Neural cell (in vitro differentiated cells): ENCODE measurements at regions not wholly inside any gene's neighbourhood (a gene's known extent, or its start where the extent isn't known, plus 50 kb on each side); places are given as distances from the start of the nearest gene placed in this dataset.

Source experiments
- H2AFZ ChIP-seq: fragments of 200-600, 300-800 bp; sonication (generic), shearing (Covaris generic); 2 replicates; pipeline ENCODE4 v1.6.0; 2014; ENCODE audit warnings: low read depth, mild to moderate bottlenecking, antibody characterized with exemption, low read length, moderate library complexity
- H3F3A ChIP-seq: fragments of 200-600 bp; shearing (Covaris generic); 2 replicates; pipeline ENCODE4 v1.6.1; 2016; ENCODE audit warnings: mild to moderate bottlenecking, moderate library complexity, mixed read lengths, antibody characterized with exemption, low read length; ENCODE audit not compliant: insufficient read depth, poor library complexity, severe bottlenecking
- H3K27ac ChIP-seq: fragments of 200-600, 300-800 bp; sonication (generic), shearing (Covaris generic); 2 replicates; pipeline ENCODE4 v1.5.1; 2014; ENCODE audit warnings: mild to moderate bottlenecking, low read length, moderate library complexity
- H3K27me3 ChIP-seq: fragments of 300-800, 200-600 bp; sonication (generic), shearing (Covaris generic); 2 replicates; pipeline ENCODE4 v1.6.0; 2014; ENCODE audit warnings: mild to moderate bottlenecking, low read depth, low read length, moderate library complexity; ENCODE audit not compliant: insufficient read depth
- H3K36me3 ChIP-seq: fragments of 300-800, 200-600 bp; sonication (generic), shearing (Covaris generic); 2 replicates; pipeline ENCODE4 v1.5.1; 2014; ENCODE audit warnings: mild to moderate bottlenecking, antibody characterized with exemption, low read length, moderate library complexity; ENCODE audit not compliant: insufficient read depth
- H3K4me2 ChIP-seq: fragments of 300-800, 200-600 bp; sonication (generic), shearing (Covaris generic); 2 replicates; pipeline ENCODE4 v1.6.0; 2014; ENCODE audit warnings: mild to moderate bottlenecking, low read length
- H3K4me3 ChIP-seq: fragments of 300-800, 200-600 bp; sonication (generic), shearing (Covaris generic); 2 replicates; pipeline ENCODE4 v1.5.1; 2014; ENCODE audit warnings: mild to moderate bottlenecking, low read length, moderate library complexity
- H3K79me2 ChIP-seq: fragments of 200-600 bp; shearing (Covaris generic); replicated peaks from 2 replicates; pipeline ENCODE4 v1.6.0; 2014; ENCODE audit warnings: mild to moderate bottlenecking, low read length, moderate library complexity; ENCODE audit not compliant: insufficient read depth
- H3K9ac ChIP-seq: fragments of 300-800, 200-600 bp; sonication (generic), shearing (Covaris generic); 2 replicates; pipeline ENCODE4 v1.6.1; 2016; ENCODE audit warnings: mild to moderate bottlenecking, low read length, mixed read lengths
- H3K9me2 ChIP-seq: fragments of 200-600 bp; shearing (Covaris generic); 2 replicates; pipeline ENCODE4 v1.6.1; 2016; ENCODE audit warnings: mild to moderate bottlenecking, low read length, mixed read lengths; ENCODE audit not compliant: insufficient read depth
- H3K9me3 ChIP-seq: fragments of 200-600, 300-800 bp; sonication (generic), shearing (Covaris generic); 2 replicates; pipeline ENCODE4 v1.6.1; 2016; ENCODE audit warnings: mild to moderate bottlenecking, mixed run types, low read length, moderate library complexity, mixed read lengths
- H4K20me1 ChIP-seq: fragments of 200-600 bp; shearing (Covaris generic); 2 replicates; pipeline ENCODE4 v1.6.1; 2016; ENCODE audit warnings: mild to moderate bottlenecking, mixed run types; ENCODE audit not compliant: insufficient read depth
- EP300 ChIP-seq: fragments of 450-650 bp; conservative IDR thresholded peaks from 2 replicates; pipeline ENCODE4 v1.6.1; 2014; ENCODE audit warnings: antibody characterized with exemption, mild to moderate bottlenecking, moderate library complexity; ENCODE audit not compliant: poor library complexity, severe bottlenecking
- EZH2 ChIP-seq: fragments of 200-600, 300-800 bp; shearing (Covaris generic), sonication (generic); IDR thresholded peaks from 2 replicates; pipeline ENCODE4 v1.6.1; 2014; ENCODE audit warnings: antibody characterized with exemption, low read length, borderline replicate concordance, mild to moderate bottlenecking; ENCODE audit not compliant: insufficient read depth, poor library complexity, severe bottlenecking
- MXI1 ChIP-seq: fragments of 450-650 bp; conservative IDR thresholded peaks from 2 replicates; pipeline ENCODE4 v1.6.1; 2014; ENCODE audit warnings: antibody characterized with exemption, mild to moderate bottlenecking; ENCODE audit not compliant: poor library complexity, severe bottlenecking
- POLR2AphosphoS5 ChIP-seq: IDR thresholded peaks from 2 replicates; pipeline ENCODE4 v1.6.1; 2012
- RAD21 ChIP-seq: fragments of 450-650 bp; conservative IDR thresholded peaks from 2 replicates; pipeline ENCODE4 v1.6.1; 2014; ENCODE audit warnings: antibody characterized with exemption, mild to moderate bottlenecking, moderate library complexity
- SMC3 ChIP-seq: fragments of 450-650 bp; conservative IDR thresholded peaks from 2 replicates; pipeline ENCODE4 v1.6.1; 2014; ENCODE audit warnings: antibody characterized with exemption, mild to moderate bottlenecking, moderate library complexity; ENCODE audit not compliant: poor library complexity
- TAF1 ChIP-seq: IDR thresholded peaks from 2 replicates; pipeline ENCODE4 v1.6.1; 2012; ENCODE audit warnings: low read depth
- TF ChIP-seq, protein P1 (sequence below): IDR thresholded peaks from 2 replicates; pipeline ENCODE4 v1.6.1; 2012; ENCODE audit warnings: borderline replicate concordance
- TF ChIP-seq, protein P2 (sequence below): fragments of 450-650 bp; IDR thresholded peaks from 2 replicates; pipeline ENCODE4 v1.5.1; 2014; ENCODE audit warnings: antibody characterized with exemption, mild to moderate bottlenecking, moderate library complexity; ENCODE audit not compliant: poor library complexity, severe bottlenecking

DNA sequence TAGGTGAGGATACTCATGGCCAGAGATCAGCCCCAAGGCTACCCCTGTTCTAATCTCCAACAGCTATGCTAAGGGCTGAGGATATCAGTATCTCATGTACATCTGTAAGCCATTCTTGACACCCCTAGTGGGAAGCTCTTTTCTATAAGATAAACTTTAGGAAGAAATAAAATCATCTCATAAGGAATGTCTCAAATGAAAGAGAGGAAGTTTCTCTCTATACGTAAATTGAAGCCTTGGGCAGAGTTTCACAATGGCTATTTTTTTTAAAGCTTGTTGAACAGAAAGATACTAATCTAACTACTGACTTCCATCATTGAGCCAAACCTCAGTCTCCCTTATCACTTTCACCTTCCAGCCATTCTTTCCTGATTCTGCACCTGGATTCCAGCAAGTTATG lies 405.7 kb downstream of the PRR16 start:
- Histone ChIP-seq H3K4me3 (no peak overlapping the region), H3K79me2 (no peaks in the 10 kb centered on the region), H3K9me3 (no peaks in the 10 kb centered on the region), H3K4me2 (no peak overlapping the region), H4K20me1 (no peaks in the 10 kb centered on the region), H3K27ac (no peak overlapping the region), H3K9me2 (no peaks in the 10 kb centered on the region), H3K9ac (no peak overlapping the region), H3K36me3 (no peaks in the 10 kb centered on the region), H3F3A (no peaks in the 10 kb centered on the region), H2AFZ (no peak overlapping the region), H3K27me3 (no peaks in the 10 kb centered on the region)
- TF ChIP-seq EP300 = no peak
- TF ChIP-seq RAD21 = no peak
- no peak for TF ChIP-seq MXI1
- TF ChIP-seq, protein P1, sequence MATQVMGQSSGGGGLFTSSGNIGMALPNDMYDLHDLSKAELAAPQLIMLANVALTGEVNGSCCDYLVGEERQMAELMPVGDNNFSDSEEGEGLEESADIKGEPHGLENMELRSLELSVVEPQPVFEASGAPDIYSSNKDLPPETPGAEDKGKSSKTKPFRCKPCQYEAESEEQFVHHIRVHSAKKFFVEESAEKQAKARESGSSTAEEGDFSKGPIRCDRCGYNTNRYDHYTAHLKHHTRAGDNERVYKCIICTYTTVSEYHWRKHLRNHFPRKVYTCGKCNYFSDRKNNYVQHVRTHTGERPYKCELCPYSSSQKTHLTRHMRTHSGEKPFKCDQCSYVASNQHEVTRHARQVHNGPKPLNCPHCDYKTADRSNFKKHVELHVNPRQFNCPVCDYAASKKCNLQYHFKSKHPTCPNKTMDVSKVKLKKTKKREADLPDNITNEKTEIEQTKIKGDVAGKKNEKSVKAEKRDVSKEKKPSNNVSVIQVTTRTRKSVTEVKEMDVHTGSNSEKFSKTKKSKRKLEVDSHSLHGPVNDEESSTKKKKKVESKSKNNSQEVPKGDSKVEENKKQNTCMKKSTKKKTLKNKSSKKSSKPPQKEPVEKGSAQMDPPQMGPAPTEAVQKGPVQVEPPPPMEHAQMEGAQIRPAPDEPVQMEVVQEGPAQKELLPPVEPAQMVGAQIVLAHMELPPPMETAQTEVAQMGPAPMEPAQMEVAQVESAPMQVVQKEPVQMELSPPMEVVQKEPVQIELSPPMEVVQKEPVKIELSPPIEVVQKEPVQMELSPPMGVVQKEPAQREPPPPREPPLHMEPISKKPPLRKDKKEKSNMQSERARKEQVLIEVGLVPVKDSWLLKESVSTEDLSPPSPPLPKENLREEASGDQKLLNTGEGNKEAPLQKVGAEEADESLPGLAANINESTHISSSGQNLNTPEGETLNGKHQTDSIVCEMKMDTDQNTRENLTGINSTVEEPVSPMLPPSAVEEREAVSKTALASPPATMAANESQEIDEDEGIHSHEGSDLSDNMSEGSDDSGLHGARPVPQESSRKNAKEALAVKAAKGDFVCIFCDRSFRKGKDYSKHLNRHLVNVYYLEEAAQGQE = no peak
- TF ChIP-seq SMC3 = no peak
- no peak for TF ChIP-seq POLR2AphosphoS5
- no peak for TF ChIP-seq EZH2
- TF ChIP-seq, protein P2, sequence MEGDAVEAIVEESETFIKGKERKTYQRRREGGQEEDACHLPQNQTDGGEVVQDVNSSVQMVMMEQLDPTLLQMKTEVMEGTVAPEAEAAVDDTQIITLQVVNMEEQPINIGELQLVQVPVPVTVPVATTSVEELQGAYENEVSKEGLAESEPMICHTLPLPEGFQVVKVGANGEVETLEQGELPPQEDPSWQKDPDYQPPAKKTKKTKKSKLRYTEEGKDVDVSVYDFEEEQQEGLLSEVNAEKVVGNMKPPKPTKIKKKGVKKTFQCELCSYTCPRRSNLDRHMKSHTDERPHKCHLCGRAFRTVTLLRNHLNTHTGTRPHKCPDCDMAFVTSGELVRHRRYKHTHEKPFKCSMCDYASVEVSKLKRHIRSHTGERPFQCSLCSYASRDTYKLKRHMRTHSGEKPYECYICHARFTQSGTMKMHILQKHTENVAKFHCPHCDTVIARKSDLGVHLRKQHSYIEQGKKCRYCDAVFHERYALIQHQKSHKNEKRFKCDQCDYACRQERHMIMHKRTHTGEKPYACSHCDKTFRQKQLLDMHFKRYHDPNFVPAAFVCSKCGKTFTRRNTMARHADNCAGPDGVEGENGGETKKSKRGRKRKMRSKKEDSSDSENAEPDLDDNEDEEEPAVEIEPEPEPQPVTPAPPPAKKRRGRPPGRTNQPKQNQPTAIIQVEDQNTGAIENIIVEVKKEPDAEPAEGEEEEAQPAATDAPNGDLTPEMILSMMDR = no peak
- TF ChIP-seq TAF1 = no peak

DNA sequence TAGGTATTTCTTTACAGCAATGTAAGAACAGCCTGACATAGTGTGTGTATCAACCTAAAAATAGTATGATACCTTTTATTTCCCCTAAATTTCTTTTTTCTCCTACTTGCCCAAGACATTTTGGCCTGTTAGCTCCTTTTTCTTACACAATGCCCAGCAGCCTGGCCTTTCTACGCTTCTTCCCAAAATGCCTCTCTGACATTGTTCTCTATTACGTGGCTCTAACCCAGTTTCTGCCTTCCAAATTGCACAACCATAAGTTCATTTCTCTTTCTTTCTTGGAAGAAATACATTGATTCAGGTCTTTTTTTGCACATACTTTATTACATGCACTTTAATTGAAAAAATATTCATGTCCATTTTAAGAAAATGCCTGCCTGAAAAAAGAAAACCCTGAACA lies 408.2 kb downstream of the PRR16 start:
- no peaks in the 10 kb centered on the region for H3K36me3 ChIP-seq
- H3K4me2 ChIP-seq = no peak overlapping the region
- no peaks in the 10 kb centered on the region for H3K27me3 ChIP-seq
- no peaks in the 10 kb centered on the region for H4K20me1 ChIP-seq
- no peak overlapping the region for H3K4me3 ChIP-seq
- H3K27ac ChIP-seq = no peak overlapping the region
- TF ChIP-seq POLR2AphosphoS5 = no peak
- no peak for TF ChIP-seq EZH2
- TF ChIP-seq TAF1 = no peak
- TF ChIP-seq RAD21 = no peak
- no peak for TF ChIP-seq EP300
- TF ChIP-seq, protein P2 = no peak
- TF ChIP-seq SMC3 = no peak
- TF ChIP-seq, protein P1 = no peak
- TF ChIP-seq MXI1 = no peak
- H2AFZ ChIP-seq = no peak overlapping the region
- no peaks in the 10 kb centered on the region for H3K9me3 ChIP-seq
- H3K79me2 ChIP-seq = no peaks in the 10 kb centered on the region
- no peaks in the 10 kb centered on the region for H3K9me2 ChIP-seq
- no peaks in the 10 kb centered on the region for H3F3A ChIP-seq
- no peak overlapping the region for H3K9ac ChIP-seq
